Stimulated activated naive CD8-positive, alpha-beta T cell treated with anti-CD3 and anti-CD28 coated beads, Interleukin-15, Interleukin-2, amounts not matched to agents 100 ng/mL and 50 ng/mL, for 24 hours (primary cell): ENCODE measurements at regions not wholly inside any gene's neighbourhood (a gene's known extent, or its start where the extent isn't known, plus 50 kb on each side); places are given as distances from the start of the nearest gene placed in this dataset.

Experiments used
- H3K27ac Mint-ChIP-seq: one replicate; pipeline ENCODE4 v1.8.0; 2021; ENCODE audit warnings: mild to moderate bottlenecking, mixed read lengths
- H3K27me3 Mint-ChIP-seq: one replicate; pipeline ENCODE4 v1.8.0; 2021; ENCODE audit warnings: mixed read lengths
- H3K36me3 Mint-ChIP-seq: one replicate; pipeline ENCODE4 v1.8.0; 2021; ENCODE audit warnings: low read depth, mixed read lengths
- H3K4me1 Mint-ChIP-seq: one replicate; pipeline ENCODE4 v1.8.0; 2021; ENCODE audit warnings: low read depth, mixed read lengths
- H3K4me3 Mint-ChIP-seq: one replicate; pipeline ENCODE4 v1.8.0; 2021; ENCODE audit warnings: mild to moderate bottlenecking, mixed read lengths
- H3K9me3 Mint-ChIP-seq: one replicate; pipeline ENCODE4 v1.8.0; 2021; ENCODE audit warnings: mixed read lengths

DNA sequence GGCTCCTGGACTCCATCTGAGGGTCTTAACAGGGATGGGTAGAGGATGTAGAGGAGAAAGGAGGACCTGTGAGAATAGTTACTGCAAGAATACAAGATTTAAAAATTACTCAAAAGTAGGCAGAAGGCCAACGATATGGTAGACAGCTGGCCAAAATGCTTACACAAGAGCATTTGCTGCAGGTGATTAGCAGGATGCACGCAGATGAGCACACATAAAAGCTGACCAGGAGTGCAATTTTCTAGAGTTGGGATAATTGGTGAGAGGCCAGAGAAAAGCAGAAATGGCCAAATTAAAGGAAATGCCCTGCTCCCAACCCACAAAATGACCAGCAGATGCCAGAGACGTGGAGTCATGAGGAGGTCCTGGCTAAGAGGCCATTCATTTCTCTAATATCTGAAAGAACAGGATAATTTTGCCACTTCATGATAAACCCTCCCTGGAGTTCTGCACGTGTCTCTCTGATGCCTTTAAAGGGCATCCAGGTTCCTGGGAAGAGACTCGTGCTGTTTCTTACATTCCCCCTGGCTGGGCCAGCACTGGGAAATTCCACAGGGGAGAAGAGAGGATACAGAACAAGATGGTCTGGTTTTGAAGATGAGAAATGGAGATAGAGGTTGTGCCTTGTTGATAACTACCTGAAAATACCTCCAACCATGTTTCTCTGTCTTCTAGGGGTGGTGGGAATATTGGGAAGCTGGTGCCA lies 62.3 kb upstream of the KCNA3 start:
- H3K36me3 Mint-ChIP-seq, result no peaks in the 10 kb centered on the region
- H3K27ac Mint-ChIP-seq, result no peak overlapping the region
- H3K9me3 Mint-ChIP-seq, result no peaks in the 10 kb centered on the region
- H3K4me1 Mint-ChIP-seq, result no peaks in the 10 kb centered on the region
- H3K27me3 Mint-ChIP-seq, result peaks cover 9% of the 10 kb centered on the region
- H3K4me3 Mint-ChIP-seq, result no peak overlapping the region

DNA sequence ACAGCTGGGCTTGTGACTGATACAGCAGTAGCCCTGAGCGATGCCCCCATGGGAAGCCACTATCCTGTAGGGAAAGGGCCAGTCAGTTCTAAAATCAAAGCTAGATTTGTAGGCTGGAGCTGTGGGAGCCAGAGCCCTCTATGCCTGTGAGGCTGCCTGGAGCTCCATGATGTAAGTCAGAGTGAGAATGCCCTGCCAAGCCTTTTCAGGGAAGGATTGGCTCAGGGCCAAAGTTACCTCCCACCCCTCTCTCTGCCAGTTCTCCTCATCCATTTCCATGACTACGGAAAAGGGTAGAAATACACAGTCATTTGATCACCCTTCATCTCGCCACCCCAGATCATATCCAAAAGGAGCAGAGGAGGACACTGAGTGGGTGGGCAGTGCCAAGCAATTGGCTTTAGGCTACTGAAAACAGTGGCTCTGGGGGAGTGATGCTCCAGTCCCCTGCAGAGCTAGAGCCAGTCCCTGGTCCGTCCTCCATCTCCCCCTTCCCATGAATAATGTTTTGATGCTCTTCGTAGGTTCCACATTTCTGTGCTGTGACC lies 59.5 kb upstream of the KCNA3 start:
- Mint-ChIP-seq H3K4me3 (no peak overlapping the region), H3K9me3 (no peaks in the 10 kb centered on the region), H3K27me3 (peaks cover 4% of the 10 kb centered on the region), H3K36me3 (no peaks in the 10 kb centered on the region), H3K4me1 (no peaks in the 10 kb centered on the region), H3K27ac (no peak overlapping the region)

DNA sequence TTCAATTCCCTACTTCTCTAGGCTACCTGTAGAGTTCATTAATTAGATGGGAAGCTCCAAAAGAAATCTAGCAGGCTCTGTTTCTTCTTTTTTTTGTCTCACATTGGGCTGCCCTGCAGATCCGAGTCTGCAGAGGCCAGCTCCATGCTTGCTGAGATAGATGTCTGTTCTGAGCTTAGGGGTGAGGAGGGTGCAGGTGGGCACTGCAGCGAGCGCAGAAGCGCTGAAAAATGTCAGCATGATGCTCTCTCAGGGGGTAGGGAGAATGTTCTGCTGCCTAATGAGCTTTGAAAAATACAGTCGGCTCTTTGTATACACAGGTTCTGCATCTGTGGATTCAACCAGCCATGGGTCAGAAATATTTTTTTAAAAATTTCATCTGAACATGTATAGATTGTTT lies 56.8 kb upstream of the KCNA3 start:
- Mint-ChIP-seq H3K27ac (no peak overlapping the region), H3K4me3 (no peak overlapping the region), H3K4me1 (peaks cover 24% of the 10 kb centered on the region), H3K36me3 (no peaks in the 10 kb centered on the region), H3K9me3 (no peaks in the 10 kb centered on the region), H3K27me3 (peaks cover 4% of the 10 kb centered on the region)

DNA sequence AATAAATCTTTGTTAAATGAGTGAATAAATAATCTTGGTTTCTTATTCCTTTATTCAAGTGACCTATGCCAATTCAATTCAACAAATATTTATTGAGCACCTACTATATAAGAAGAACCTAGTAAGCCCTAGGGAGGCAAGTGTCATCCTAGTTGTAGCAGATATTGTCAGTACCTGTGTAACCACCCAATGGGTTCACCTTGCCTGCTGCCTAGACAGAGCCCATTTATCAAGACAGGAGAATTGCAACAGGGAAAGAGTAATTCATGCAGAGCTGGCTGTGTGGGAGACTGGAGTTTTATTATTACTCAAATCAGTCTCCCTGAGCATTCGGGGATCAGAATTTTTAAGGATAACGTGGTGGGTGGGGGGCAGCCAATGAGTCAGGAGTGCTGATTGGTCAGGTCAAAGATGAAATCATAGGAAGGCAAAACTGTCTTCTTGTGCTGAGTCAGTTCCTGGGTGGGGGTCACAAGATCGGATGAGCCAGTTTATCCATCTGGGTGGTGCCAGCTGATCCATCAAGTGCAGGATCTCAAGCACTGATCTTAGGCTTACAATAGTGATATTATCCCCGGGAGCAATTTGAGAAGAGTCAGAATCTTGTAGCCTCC lies 53.8 kb upstream of the KCNA3 start:
- Mint-ChIP-seq H3K9me3 (no peaks in the 10 kb centered on the region), H3K36me3 (no peaks in the 10 kb centered on the region), H3K4me3 (no peak overlapping the region), H3K4me1 (peaks cover 31% of the 10 kb centered on the region), H3K27me3 (no peaks in the 10 kb centered on the region), H3K27ac (no peak overlapping the region)

DNA sequence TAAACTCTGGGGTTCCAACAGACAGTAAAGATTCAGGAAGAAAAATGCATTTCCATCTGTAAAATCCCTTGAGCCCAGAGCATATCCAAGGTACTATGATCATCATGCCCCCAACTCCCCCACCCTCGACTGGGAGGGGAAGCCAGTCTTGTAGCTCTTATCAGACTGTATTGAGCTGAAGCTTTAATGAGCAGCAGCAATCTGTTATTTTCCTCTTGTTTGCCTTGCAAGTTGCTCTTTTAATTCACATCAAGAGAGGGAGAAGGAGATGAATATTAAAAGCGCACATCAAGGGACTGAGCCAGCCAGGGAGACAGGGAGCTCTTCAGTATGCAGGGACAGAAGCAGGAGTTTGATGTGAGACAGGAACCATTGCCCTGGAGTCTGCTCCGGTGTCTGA lies 52.5 kb upstream of the KCNA3 start:
- Mint-ChIP-seq H3K9me3 (no peaks in the 10 kb centered on the region), H3K36me3 (no peaks in the 10 kb centered on the region), H3K4me1 (peaks cover 31% of the 10 kb centered on the region), H3K27me3 (no peaks in the 10 kb centered on the region), H3K4me3 (peak overlapping the region; percentile 63), H3K27ac (peak overlapping the region; percentile 73)

DNA sequence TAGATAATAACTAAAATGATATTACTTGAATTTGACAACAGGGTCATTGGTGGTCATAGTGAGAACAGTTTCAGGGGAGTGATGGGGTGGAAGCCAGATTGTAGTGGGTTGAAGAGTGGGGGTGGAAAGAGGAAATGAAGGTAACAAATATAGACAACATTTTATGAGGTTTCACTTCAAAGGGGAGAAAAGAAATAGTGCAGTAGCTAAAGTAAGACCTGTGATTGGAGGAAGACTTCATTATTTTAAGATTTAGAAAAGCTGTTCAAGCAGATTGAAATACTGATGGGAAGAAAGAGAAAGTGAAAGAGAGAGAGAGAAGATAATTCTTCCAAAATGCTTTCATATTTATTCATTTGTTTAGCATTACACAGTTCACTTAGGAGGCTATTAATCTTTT lies 52.0 kb upstream of the KCNA3 start:
- Mint-ChIP-seq H3K4me1 (peaks cover 31% of the 10 kb centered on the region), H3K9me3 (no peaks in the 10 kb centered on the region), H3K27ac (peak overlapping the region; percentile 73), H3K36me3 (no peaks in the 10 kb centered on the region), H3K4me3 (peak overlapping the region; percentile 63), H3K27me3 (no peaks in the 10 kb centered on the region)
